GM18502 (cell line): ENCODE measurements at regions not wholly inside any gene's neighbourhood (a gene's known extent, or its start where the extent isn't known, plus 50 kb on each side); places are given as distances from the start of the nearest gene placed in this dataset.

Experiments
- ATAC-seq: cut with Tn5 transposase; IDR thresholded peaks from one replicate; pipeline ENCODE4 v1.9.1; 2021; ENCODE audit warnings: mild to moderate bottlenecking; ENCODE audit not compliant: unreplicated experiment, poor library complexity

GRCh38 chr5:143870362-143870761, 58.4 kb downstream of the HMHB1 start:
- ATAC-seq: no peak

DNA sequence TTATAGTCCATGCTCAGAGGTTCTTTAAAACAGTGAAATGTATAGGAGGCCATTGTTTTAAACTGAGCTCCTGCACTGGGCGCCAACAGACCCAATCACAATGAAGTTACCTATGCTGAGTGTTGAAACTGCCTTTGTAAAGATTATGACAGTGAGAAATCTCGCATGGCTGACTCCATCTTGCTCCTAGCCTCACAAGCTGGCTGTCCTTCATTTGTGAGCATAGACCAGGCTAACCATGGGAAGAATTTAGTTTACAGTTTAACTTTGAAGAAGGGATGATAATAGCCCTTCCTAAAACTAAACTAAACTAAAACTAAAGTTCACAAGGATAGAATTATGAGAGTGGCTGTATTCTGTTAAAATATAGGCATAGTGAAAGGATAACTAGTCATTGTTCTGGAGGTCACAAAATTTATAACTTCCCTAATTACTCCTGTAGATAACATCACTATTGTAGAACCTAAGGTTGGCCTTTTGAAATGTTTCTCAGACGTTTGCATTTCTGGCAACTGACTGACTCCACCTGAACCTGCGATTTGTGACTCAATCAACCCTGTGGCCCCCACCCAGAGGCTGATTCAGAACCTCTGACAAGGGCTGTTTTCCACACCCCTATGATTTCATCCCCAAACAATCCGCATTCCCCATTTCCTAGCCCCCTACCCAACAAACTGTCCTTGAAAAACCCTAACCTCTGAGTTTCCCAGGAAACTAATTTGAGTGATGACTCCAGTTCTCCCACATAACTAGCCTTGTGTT, 59.1 kb downstream of the HMHB1 start:
- no peak for ATAC-seq

GRCh38 chr5:143871672-143872071, 59.7 kb downstream of the HMHB1 start:
- no peak for ATAC-seq

- ATAC-seq: no peak
Observed at GRCh38 chr5:143874312-143874711, 62.4 kb downstream of the HMHB1 start.

GRCh38 chr5:143877196-143877595, 65.2 kb downstream of the HMHB1 start:
- no peak for ATAC-seq

- ATAC-seq: no peak
Observed at GRCh38 chr5:143878430-143878829, 66.5 kb downstream of the HMHB1 start.

DNA sequence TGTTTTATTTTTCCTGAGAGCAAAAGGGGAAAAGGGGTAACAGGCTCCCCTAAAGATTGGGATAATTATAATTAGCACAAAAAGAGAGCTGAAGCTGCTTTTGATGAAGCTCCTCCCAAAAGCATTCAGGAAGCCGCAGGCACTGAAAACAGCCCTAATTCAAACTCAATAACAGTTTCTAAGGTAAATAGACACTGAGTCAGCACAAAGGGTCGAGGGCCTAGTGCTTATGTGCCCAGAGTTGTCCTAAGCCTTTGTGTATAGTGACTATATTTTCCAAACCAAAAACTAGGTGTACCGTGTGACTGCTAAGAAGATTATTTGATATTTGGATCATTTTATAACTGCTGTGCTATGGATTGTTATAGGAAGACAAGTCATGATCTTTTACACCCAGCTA, 67.7 kb downstream of the HMHB1 start:
- no peak for ATAC-seq

DNA sequence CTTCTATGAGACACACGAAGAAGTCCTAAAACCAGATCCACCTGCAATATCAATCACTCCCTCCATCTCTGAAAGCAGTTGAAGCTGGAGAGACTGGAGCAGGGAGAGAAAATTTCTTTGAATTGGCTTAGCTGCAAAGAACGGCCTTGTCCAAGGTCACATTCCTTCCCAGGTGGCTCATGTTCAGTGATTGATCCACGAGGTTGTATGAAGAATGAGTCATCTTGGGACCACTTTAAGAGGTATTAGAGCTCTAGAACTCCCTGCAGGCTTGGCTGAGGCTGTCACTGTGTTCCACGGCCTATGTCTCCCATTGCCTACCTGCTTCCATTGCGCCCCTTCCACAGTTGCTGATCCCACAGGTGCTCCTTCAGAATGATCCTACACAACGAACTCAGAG, 68.2 kb downstream of the HMHB1 start:
- no peak for ATAC-seq

DNA sequence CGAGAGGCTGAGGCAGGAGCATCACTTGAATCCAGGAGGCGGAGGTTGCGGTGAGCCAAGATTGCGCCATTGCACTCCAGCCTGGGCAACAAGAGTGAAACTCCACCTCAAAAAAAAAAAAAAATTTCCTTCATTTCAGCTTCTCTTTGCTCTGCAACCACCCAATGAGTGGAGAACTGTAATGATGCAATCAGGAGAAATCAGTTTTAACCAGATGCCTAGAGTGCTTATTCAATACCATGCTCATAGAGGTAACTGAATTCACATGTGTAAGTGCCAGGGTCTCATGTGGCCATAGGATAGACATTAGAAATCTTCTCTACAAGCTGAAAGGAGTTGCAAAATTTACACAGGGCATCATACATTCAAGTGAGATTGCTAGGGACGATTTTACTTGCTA, 70.6 kb downstream of the HMHB1 start:
- ATAC-seq: no peak

GRCh38 chr5:143886096-143886495, 74.1 kb downstream of the HMHB1 start:
- ATAC-seq: no peak

GRCh38 chr5:143886651-143887638, 75.0 kb downstream of the HMHB1 start:
- no peak for ATAC-seq

DNA sequence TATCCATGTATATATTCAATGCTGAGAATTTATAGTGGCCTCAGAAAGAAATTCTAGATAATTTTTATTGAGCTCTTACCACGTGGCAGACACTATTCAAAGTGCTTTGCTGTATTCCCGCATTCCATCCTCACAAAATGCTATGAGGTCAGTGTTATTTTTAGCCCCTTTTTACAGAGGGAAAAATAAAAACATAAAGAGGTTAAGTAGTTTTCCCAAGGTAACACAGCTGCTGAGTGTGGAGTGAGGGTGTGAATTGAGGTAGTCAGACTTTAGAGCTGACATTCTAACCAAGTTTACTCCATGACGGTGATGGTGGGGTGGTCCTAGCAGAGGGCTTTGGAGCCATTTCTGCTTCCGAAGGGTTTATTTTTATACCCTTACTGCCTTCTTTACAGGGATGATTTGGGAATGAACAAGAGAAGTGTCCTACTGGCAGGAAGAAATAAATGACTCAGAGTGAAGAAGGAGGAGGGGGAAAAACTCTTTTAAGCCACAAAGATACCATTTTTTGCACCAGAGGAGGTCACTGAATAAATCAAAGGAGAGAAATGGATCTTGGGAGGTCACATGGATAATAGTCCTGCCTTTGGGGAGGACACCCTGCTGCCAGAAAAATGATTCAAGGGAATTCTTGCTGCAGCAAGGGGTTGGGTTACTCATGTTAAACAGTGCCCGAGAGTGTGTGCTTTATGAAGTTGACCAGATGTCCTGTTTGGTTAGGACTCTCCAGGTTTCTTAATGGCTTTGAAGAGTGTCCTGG, 76.1 kb downstream of the HMHB1 start:
- no peak for ATAC-seq

- ATAC-seq: no peak
Observed at GRCh38 chr5:143888912-143889311, 77.0 kb downstream of the HMHB1 start.

DNA sequence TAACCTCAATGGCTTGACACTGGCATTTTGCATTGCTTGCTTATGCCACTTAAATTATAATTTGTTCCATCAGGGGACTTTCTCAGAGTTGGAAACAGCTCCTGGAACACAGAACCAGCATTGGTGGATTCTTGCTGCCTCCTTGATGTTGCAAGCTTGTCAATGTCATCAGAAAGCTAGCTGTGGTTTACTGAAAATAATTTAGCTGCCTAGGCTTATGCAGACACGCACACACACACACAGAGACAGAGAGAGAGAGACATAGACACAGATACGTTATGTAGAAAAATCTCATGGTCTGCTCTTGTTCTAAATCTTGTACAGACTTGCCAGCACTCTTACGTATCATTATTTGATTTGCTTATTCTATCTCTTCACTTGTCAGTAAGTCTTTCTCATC, 78.0 kb downstream of the HMHB1 start:
- ATAC-seq: no peak

GRCh38 chr5:143890487-143890886, 78.5 kb downstream of the HMHB1 start:
- ATAC-seq: no peak

DNA sequence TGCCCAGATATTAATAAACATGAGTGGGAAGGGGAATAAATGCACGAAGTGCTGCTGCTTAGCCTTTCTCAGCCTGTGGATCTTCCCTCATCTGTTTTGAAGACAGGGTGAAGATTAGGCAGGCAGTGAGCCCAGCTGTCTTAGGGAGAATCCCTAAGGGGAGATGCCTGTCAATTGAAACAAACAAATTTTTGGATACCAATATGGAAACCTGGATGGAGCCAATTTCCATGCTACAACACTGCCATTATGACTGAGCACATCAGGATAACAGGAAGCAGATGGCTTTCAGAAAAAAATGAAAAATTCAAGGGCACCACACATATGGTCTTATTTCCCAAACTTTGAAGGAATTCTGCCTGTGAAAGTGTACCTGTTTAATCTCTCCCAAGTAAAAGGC, 80.3 kb downstream of the HMHB1 start:
- no peak for ATAC-seq

- ATAC-seq: no peak
Observed at GRCh38 chr5:143892908-143893307, 80.9 kb downstream of the HMHB1 start.

- no peak for ATAC-seq
Observed at GRCh38 chr5:143893638-143894037, 81.7 kb downstream of the HMHB1 start.

DNA sequence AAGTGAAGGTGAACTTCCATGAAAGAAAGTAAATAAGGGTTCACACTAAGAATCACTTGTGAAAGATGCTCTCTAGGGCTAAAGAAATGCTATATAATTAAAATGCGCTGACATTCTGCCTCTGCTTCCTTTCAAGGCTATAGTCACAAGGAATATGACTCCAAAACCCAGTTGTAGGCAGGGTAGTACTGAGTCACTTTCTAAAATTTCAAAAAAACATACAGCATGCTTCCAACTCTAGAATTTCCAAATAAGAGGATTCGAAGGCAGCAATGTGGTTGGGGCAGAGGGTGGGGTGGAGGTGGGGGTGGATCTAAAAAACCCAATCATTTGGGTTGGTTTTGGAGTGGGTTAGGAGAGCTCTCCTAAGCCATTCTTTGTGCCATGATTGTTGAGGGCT, 84.6 kb downstream of the HMHB1 start:
- ATAC-seq: no peak

DNA sequence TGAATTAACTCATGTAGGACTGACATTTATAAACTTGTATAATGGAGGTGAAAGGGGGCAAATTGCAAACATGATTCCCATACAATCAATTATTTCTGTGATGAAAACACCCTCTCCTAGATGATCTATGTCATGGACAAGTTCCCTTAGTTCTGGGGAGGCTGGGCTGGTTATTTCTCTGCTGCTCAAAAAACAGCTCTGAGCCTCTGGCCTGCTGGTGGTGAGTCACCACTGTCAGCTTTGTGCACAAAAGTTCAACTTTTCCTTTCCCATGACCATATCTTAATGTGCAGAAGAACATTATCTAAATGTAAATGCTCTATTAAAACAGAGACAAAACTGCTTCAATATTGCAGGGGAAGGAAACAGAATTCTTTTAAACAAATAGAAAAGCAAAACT, 85.0 kb downstream of the HMHB1 start:
- ATAC-seq: no peak

GRCh38 chr5:143898381-143898780, 86.4 kb downstream of the HMHB1 start:
- ATAC-seq: no peak
